ENCODE measurements at regions not wholly inside any gene's neighbourhood (a gene's known extent, or its start where the extent isn't known, plus 50 kb on each side); places are given as distances from the start of the nearest gene placed in this dataset.

DNA sequence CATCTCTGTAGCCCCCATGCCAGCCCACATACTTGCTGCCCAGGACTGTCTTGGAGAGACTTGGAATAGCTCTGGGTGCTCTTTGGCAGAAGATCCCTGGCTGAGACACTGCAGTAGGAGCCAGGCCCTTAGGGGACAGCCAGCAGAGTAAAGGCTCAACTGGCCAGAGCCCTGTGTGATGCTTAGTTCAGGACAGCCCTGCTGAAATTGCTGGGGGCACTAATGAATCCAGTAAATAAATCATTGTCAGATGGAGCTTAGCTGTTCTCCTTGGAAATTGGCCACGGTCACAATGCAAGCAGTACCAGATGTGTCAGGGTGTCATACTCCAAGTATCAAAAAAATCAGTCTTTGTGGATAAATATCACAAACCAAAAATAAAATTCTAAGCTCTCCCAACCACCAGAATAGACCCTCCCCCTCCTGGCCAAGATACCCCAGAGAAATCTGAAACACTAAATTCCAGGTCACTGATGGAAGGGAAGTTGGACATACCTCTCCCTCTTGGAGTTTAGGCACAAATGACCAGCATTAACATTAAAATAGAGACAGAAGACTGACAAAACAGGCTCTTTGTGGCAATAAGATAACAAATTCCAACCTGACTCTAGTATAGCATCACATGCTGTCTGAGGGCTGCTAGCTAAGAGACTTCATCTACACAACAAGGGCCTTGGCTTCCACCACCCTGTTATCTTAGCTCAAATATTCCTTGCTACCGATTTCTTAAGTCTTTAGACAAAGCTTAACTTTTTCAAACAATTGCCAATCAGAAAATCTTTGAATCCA, 83.2 kb upstream of the DNAH14 start:
- Histone ChIP-seq H3K36me3 (no peaks in the 10 kb centered on the region), H3K27me3 (no peaks in the 10 kb centered on the region), H3K4me3 (no peak overlapping the region), H3K27ac (no peak overlapping the region), H3K9me3 (peaks cover 0 to 16% of the 10 kb centered on the region in 2 donors), H3K4me1 (no peaks in the 10 kb centered on the region)
- intact Hi-C loops (cut with DNase I): no loop called here
- ATAC-seq (no peak), DNase-seq (no peak)
- no peak for TF ChIP-seq CTCF (IDR thresholded peaks at IDR 0.05)

DNA sequence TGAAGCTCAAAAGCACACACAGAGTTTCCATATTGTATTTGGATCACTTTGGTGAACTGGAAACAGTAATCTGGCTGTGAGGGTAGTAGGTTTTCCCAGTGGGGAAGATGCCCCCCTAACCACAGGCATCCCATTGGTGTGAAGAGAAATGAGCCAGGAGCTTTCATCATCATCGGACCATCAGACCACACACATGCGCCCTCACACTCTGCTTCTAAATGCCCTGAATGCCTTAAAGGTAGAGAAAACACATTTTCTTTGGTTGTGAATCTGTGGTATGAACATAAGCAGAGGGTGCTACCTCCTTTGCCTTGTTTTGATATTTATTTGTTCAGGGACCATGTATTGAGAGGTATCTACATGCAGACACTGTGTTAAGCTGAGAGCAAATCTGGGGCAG, 79.0 kb upstream of the DNAH14 start:
- H3K4me3 ChIP-seq: no peak overlapping the region
- DNase-seq (no peak), ATAC-seq (no peak)
- H3K36me3 ChIP-seq: no peaks in the 10 kb centered on the region
- intact Hi-C loops (cut with DNase I): loop anchor here in 1 of 2 donors (5.0 kb wide), 1 partner anchor 338 kb away; no protein-coding TSS in a partner anchor
- no peaks in the 10 kb centered on the region for H3K9me3 ChIP-seq
- H3K27ac ChIP-seq: no peak overlapping the region
- no peak for TF ChIP-seq CTCF (IDR thresholded peaks at IDR 0.05)
- H3K27me3 ChIP-seq: no peaks in the 10 kb centered on the region
- no peaks in the 10 kb centered on the region for H3K4me1 ChIP-seq

- ATAC-seq (peak; percentile 91), DNase-seq (peak in 3 of 4 donors; percentile 21 to 70 (median 52))
These were observed 78.1 kb upstream of the DNAH14 start for GRCh38 chr1:224851210-224851847.

DNA sequence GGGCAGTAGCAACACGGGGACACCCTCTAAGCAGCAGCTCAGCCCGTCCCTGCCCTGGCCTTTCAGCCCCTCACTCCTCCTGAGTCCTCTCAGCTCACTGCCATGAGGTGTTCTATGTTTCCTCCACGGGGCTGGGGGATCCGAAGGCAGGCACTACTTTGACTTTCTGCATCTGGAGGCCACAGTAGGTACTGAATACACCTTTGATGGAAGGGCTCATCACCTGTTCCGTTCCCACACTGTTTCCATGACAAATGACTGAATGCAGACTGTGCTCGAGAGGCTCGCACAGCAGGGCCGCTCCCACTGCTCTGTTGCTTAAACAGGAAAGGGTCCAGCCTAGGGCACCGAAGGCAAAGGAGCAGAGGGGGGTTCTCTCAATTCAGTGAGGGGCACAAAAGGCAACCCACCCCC, 77.6 kb upstream of the DNAH14 start:
- no peaks in the 10 kb centered on the region for H3K27me3 ChIP-seq
- no peak for TF ChIP-seq CTCF (IDR thresholded peaks at IDR 0.05)
- H3K9me3 ChIP-seq: no peaks in the 10 kb centered on the region
- H3K4me3 ChIP-seq: no peak overlapping the region
- peak; percentile 17 for ATAC-seq
- DNase-seq: peak in 1 of 4 donors; percentile 45
- no peaks in the 10 kb centered on the region for H3K36me3 ChIP-seq
- H3K4me1 ChIP-seq: no peaks in the 10 kb centered on the region
- no peak overlapping the region for H3K27ac ChIP-seq
- intact Hi-C loops (cut with DNase I): loop anchor here in 1 of 2 donors (5.0 kb wide), 1 partner anchor 340 kb away; no protein-coding TSS in a partner anchor

More at GRCh38 chr1:224851210-224851847, 78.1 kb upstream of the DNAH14 start:
- Histone ChIP-seq H3K27ac (no peak overlapping the region), H3K4me1 (no peaks in the 10 kb centered on the region), H3K4me3 (no peak overlapping the region), H3K9me3 (no peaks in the 10 kb centered on the region), H3K27me3 (no peaks in the 10 kb centered on the region), H3K36me3 (no peaks in the 10 kb centered on the region)
- intact Hi-C loops (cut with DNase I): loop anchor here in 1 of 2 donors (5.0 kb wide), 1 partner anchor 339 kb away; no protein-coding TSS in a partner anchor
- peak; percentile 55 to 63 for TF ChIP-seq CTCF (IDR thresholded peaks at IDR 0.05)
